Erythroblast (primary cell): ENCODE measurements at regions not wholly inside any gene's neighbourhood (a gene's known extent, or its start where the extent isn't known, plus 50 kb on each side); places are given as distances from the start of the nearest gene placed in this dataset.

Experiments used
- GATA1 ChIP-seq: IDR thresholded peaks from 2 replicates; pipeline ENCODE4 v1.6.1; 2011; ENCODE audit warnings: low read depth, mild to moderate bottlenecking, control low read depth, low read length, moderate library complexity
- POLR2A ChIP-seq: IDR thresholded peaks from 2 replicates; pipeline ENCODE4 v1.6.1; 2011; ENCODE audit warnings: mild to moderate bottlenecking, low read length

DNA sequence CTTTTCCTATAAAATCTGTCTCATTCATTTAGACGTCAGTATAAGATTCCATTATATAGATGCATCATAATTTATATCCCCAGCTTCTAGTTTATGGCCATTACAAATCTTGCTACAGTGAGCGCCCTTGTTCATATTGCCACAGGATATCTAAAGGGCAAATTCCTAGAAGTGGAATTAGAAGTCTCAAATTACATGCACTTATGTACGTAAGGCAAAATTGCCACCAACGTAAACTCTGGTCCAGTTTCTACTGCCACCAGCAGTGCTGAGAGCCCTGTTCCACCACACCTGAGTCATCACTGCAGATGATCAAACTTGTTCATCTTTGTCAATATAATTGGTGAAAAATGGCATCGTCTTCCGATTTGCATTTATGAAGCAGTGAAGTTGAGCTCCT is 90.9 kb upstream of the ID2 start:
- no peak for TF ChIP-seq POLR2A
- no peak for TF ChIP-seq GATA1
